Erythroblast (primary cell): ENCODE measurements at regions not wholly inside any gene's neighbourhood (a gene's known extent, or its start where the extent isn't known, plus 50 kb on each side); places are given as distances from the start of the nearest gene placed in this dataset.

Experiments
- GATA1 ChIP-seq: IDR thresholded peaks from 2 replicates; pipeline ENCODE4 v1.6.1; 2011; ENCODE audit warnings: low read depth, mild to moderate bottlenecking, control low read depth, low read length, moderate library complexity
- POLR2A ChIP-seq: IDR thresholded peaks from 2 replicates; pipeline ENCODE4 v1.6.1; 2011; ENCODE audit warnings: mild to moderate bottlenecking, low read length

GRCh38 chr18:56413862-56414261 is 224.5 kb downstream of the TXNL1 start:
- no peak for TF ChIP-seq POLR2A
- TF ChIP-seq GATA1, result no peak
